GM19035 (cell line): ENCODE measurements at regions not wholly inside any gene's neighbourhood (a gene's known extent, or its start where the extent isn't known, plus 50 kb on each side); places are given as distances from the start of the nearest gene placed in this dataset.
"Not testable (repeated sequence)": the region's sequence is repeated elsewhere in the genome, so short reads cannot be mapped to it uniquely, and the experiment has no call there.

Source experiments
- ATAC-seq: cut with Tn5 transposase; IDR thresholded peaks from one replicate; pipeline ENCODE4 v1.9.1; 2021; ENCODE audit not compliant: unreplicated experiment

DNA sequence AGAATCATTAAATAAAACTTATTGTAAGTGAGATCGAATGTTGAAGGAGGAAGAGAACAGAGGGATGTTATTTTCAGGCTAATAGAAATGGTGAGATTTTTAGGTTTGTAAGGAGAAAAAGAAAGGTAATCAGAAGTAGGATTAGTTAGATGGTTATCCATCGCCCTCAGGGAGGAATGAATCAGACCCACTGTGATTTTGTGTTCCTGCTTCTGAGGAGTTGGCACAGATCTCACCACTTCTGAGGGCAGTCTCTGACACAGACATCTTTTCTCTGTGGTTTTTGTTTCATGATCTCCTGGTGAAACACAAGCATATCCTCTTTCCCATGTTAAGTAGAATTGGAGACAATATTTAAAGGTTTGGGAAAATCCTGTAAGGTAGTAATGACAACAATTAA, 1083.2 kb upstream of the AMELY start:
- ATAC-seq = not testable (repeated sequence)

DNA sequence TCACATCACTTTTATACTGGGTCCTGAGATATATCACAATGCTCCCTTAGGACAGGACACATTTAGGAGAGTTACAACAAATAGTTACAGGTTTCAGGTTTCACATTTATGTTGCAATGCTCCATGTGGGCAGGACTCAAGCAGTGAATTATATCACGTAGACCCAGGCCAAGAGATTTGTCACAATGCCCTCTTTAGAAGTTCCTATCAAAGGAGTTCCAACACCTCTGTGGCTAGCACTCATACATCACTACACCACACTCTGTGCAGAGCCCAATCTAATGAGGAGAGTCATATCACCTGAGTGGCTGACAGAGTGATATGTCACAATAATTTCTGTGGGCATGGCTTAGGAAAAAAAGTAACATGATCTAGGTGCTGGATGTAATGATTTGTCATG, 1068.2 kb upstream of the AMELY start:
- no peak for ATAC-seq

DNA sequence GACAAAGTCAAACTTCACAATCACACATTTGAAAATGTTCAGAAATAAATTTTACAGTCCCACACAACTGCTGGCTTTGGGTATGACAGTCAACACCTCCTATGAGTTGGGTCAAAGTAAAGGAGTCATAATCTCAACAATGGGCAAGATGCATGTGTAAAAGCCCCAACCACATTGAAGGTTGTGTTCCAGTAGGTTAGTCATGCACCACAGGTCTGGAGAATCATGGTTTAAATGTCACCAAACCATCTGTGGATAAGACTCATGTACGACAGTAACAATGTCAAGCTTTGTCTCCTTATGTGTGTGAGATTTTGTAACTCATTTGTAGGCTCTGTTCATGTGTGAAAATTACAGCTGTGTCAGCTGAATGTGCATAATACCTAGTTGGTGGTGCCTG, 1065.7 kb upstream of the AMELY start:
- ATAC-seq = no peak

DNA sequence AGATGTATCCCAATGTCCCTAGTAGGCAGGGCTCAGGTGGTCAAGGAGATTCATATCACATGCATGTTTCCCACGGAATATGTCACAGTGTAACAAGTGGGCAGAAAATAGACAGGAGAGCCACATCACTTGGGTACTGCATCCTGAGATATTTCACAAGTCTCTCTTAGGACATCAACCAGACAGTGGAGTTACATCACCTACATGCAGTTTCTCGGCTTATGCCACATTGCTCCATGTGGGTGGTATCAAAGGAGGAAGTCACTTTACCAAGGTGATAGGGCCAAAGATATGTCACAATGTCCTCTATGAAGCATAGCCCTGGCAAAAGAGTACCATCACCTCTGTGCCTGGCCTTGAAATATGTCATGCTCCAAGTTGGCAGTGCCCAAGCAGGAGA, 1056.7 kb upstream of the AMELY start:
- ATAC-seq = no peak

DNA sequence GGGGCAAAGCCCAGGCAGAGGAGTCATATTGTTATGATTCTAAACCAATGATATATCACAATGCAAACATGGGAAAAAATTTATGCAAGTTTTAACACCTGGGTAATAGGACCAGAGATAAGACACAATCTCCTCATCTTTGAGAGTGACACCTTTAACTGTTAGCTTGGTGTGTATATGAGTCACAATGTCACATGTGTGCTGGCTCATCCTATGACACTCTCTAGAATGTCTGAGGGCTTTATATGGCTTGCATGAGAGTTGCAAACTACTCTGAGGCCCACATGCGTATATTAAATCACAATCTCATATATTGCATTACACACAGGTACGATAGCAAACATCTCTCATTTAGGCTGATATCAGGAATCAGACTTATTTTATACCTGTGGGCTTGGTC, 1055.4 kb upstream of the AMELY start:
- ATAC-seq = no peak

DNA sequence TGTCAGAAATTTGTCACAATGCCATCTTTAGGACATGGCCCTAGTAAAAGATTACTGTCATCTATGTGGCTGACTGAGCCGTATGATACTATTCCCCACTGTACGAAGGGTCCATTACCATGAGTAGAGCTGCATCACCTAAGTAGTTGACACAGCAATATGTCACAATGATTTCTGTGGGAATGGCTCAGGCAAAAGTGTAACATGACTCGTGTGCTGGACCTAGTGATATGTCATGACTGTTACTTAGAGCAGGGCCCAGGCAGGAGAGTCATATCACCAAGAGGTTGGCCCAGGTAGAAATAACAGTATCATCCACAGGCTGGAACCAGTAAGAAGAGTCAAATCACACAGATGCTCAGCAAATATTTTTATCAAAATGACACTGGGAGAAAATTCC, 1051.8 kb upstream of the AMELY start:
- no peak for ATAC-seq

DNA sequence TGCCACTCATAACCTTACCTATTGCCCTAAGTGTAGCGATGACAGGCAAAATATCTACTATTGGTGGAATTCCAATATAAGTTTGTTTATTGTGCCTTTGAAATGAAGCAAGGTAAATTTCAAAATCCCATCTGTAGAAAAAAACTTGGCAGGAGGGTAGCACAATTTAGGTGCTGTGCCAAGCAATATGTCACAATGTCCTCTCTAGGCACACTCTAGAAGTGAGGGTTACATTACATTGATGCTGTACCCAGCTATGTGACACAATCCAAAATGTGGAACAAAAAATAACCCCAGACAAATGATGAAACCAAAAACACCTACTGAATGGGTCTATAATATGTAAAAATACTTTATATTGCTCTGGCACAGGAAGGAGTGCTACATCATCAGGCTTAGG, 1050.8 kb upstream of the AMELY start:
- no peak for ATAC-seq

DNA sequence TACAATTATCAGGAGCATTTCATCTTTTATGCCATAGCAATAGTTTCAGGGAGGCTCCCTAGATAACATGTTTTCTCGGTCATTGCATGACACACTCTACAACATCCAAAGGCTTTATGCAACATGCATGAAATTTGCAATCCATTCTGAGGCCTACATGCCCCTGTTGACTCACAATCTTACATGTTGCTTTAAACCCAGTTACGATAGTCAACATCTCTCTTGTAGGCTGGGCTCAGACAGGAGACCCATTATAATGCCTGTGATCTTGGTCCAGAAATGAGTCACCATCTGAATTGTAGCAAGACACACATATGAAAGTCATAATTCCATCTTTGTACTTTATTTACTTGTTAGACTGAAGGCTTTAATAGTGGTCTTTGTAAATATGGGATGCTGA, 1050.3 kb upstream of the AMELY start:
- ATAC-seq = no peak

DNA sequence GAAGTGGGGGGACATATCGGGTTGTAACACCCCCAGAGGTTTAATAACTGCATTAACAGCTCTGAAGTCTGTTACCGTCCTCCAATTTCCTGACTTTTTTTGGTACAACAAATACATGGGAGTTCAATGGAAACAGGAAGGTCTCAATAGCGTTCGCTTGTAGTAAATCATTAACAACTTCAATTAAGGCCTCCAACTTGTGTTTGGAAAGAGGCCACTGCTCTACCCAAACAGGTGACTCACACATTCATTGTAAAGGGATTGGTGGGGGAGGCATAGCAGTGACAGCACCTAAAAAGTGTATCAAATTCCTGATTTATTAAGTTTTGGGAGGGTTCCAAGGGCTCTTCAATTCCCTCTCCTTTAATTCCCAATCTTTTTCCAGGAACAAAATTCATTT, 1046.2 kb upstream of the AMELY start:
- no peak for ATAC-seq

DNA sequence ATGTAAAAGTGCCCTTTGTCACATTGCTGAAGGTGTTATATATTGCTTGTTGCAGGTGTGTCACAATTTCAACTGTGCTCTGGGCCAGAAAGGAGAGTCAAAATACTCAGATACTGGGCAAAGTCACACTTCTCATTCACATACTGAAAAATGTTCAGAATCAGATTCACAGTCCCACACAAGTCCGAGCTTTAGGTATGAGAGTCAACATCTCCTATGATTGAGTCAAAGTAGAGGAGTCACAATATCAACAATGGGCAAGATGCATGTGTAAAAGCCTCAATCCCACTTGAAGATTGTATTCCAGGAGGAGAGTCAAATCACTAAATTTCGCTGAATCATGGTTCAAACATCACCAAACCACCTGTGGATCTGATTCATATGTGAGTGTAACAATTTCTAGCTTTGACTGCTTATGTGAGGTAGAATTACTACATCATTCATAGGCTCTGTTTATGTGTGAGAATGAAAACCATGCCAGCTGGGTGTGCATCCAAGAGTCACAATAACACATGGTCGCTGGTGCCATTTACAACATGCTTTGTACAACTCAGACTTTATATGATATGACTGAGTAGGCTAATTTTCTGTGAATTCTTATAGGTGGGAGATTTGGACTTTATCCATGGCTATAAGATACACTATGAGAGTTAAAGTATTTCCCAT, 1039.8 kb upstream of the AMELY start:
- ATAC-seq = no peak

DNA sequence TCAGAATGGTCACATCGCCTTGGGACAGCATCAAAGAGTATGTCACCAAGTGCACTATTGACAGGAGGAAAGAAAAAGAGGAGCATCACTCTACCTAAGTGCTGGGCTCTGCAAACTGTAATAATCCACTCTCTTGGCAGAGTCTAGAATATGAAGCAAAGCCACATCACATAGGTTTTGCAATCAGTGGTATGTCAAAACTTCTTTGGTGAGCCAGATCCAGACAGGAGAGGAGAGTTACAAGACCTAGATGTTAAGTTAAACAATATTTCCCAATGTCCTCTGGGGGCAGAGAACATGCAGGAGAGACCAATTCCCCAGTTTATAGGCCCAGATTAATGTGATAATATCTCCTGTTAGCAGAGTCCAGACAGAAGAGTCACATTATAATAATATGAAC, 1032.6 kb upstream of the AMELY start:
- no peak for ATAC-seq

DNA sequence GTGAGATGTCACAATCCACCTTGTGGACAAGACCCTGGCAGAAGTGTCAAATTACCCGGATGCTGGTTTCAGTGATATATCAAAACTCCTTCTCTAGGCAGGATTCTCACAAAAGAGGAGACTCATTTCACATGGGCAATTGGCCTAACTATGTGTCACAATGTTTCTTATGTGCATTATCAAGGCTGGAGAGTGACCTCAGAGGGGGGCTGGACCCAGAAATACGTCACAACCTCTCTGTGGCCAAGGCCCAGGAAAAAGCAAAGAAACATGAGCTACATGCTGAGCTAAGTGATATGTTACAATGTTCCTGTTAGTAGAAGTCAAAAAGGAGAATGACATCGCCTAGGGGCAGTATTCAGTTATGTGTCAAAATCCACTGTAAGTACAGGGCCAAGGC, 1031.2 kb upstream of the AMELY start:
- no peak for ATAC-seq

DNA sequence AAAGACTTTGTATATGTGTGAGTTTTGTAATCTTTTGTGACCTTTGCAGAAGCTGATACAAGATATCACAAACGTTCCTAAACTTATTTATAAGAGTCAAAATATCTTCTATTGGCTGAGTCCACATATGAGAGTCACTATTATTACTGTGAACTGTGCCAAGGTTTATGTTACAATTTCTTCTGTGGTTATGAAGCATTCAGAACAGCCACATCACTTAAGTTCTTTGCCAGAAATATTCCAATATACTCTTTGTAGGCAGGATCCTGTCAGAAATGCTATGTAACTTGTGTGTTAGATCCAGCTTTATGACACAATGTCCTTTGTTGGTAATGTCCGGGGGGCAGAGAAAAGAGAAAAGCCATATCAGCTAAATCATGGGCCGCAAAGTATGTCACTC, 1030.3 kb upstream of the AMELY start:
- ATAC-seq = no peak

DNA sequence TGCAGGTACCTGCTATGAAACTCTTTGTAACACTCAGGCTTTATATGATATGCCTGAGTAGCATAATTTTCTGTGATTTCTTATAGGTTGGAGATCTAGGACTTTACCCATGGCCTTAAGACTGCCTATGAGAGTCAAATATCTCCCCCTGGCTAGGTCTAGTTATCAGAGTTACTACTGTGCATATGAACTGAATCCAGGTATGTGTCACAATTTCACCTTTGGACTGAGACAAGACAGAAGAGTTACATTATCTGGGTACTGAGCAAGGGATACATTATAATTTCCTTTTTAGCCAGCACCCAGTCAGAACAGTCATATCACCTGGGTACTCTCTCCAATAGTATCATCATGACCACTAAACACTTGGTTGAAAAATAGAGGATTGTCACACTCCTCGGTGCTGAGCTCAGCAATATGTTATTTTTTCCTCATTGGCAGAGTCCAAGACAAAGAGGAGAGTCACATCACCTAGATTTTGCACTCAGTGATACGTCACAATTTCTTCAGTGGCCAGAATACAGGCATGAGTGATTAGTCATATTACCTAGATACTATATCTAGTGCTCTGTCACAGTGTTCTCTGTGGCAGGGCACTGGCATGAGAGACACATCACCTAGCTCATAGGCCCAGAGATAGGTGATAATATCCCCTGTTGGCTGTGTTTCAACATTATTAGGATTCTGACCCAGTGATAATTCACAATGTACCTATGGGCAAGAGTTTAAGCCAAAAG, 1027.6 kb upstream of the AMELY start:
- no peak for ATAC-seq

DNA sequence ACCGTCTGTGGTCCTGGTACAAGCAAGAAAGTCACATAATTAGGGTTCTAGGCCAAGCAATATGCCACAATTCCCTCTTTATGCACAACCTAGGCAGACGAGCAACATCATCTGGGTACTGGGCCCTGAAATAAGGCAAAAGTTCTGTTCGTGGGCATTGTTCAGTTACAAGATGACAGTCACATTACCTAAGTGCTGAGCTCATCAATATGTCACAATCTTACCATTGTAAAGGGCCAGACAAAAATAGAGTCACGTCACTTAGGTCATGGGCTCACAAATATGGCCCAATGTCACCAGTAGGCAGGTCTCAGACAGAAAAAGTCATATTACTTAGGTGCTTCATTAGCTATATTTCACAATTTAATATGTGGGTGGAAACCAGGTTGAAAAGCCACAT, 1025.3 kb upstream of the AMELY start:
- ATAC-seq = no peak

DNA sequence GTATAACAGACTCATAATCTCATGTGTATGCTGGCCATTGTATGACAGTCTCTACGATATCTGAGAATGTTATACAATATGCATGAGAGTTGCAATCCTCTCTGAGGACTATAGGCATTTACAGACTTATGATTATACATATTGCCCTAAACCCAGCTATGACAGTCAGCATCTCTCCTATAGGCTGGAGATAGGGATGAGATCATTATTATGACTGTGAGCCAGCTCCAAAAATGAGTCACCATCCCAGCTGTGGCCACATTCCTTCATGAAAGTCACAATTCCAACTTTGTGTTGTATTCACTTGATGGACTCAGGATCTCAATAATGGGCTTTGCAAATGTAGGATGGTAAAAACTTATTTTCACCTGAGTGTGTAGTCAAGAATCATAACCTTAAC, 1024.5 kb upstream of the AMELY start:
- no peak for ATAC-seq

DNA sequence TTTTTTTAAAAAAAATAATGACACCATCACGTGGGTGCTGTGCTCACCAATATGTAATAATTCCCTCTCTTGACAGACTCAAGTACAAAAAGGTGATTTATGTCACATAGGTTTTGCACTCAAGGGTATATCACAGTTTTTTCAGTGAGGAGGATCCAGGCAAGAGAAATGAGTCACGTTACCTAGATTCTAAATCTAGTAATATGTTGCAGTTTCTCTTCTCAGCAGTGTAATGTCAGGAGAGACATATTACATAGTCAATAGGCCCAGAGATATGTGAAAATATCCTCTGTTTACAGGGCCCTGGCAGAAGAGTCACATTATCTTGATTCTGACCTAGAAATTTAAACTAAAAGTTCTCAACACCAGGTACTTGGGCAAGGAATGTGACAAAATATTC, 1024.1 kb upstream of the AMELY start:
- no peak for ATAC-seq

DNA sequence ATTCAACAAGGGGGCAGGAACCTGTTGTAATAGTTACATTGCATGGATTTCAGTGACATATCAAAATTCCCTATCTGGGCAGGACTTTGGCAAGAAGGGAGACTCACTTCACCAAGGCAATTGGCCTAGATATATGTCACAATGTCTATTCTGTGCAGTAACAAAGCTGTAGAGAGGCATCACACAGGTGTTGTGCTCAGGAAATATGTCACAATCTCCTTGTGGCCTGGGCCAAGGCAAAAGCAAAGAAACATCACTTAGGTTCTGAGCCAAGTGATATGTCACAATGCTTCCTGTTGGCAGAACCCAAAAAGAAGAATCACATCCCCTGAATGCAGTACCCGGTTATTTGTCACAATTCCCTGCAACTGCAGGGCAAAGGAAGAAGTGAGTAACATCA, 1020.9 kb upstream of the AMELY start:
- ATAC-seq = no peak

DNA sequence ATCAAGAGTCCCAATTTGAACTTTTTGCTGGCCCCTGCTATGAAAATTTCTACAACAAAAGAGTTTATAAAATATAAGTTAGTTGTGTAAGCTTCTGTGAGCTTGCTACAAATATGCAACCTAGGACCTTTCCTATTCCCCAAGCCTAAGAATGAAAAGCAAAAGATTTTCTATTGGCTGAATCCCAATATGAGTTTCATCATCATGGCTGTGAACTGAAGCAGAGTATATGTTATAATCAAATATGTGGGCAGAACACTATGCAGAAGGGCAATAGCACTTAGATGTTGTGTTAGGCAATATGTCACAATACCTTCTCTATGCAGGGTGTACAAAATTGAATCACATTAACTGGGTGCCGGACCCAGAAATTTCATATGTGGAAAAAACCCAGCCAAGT, 1018.3 kb upstream of the AMELY start:
- no peak for ATAC-seq

DNA sequence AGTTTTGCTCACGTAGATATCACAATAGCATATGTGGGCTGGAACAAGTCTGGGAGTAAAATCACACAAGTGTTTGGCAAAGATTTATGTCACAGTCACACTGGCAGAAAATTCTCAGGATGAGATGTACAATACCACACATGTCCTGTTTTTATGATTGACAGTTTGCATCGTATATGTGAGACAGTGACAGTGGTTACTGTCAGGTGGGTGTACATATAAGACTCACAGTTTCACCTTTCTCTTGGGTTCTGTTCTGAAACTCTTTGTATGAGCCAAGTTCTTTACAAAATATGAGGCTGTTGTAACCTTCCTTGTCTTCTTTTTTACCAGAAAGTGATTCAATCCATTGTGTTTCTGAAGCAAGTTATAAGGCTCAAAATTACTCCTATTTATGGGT, 1012.5 kb upstream of the AMELY start:
- no peak for ATAC-seq

DNA sequence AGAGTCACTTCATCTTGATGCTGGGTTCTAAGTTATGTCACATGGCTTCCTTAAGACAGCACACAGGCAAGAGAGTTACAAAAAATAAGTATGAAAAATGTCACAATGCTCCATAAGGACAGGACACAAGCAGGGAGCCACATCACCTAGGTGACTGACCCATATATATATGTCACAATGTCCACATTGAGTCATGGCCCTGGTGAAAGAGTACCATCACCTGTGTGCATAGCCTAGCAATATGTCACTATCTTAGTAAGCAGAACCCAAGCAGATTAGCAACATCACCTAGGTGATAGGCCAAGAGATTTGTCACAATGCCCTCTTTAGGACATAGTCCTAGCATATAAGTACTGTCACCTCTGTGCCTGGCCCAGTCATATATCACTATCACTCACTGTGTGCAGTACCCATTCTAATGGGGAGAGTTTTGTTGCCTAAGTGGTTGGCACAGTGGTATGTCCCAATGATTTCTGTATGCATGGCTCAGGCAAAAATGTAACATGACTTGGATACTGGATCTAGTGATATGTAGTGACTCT, 1012.0 kb upstream of the AMELY start:
- no peak for ATAC-seq

DNA sequence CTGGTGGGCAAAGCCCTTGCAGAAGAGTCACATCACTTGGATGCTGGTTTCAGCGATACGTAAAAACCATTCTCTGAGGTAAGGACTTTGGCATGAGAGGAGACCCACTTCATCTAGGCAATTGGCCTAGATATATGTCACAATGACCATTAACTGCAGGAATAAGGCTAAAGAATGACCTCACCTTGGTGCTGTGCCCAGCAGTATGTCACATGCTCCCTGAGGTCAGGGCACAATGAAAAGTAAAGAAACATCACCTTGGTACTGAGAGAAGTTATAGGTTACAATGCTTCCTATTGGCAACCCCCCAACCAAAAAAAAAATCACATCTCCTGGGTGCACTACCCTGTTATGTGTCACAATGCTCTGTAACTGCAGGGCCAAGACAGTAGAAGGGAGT, 1008.8 kb upstream of the AMELY start:
- ATAC-seq = no peak

DNA sequence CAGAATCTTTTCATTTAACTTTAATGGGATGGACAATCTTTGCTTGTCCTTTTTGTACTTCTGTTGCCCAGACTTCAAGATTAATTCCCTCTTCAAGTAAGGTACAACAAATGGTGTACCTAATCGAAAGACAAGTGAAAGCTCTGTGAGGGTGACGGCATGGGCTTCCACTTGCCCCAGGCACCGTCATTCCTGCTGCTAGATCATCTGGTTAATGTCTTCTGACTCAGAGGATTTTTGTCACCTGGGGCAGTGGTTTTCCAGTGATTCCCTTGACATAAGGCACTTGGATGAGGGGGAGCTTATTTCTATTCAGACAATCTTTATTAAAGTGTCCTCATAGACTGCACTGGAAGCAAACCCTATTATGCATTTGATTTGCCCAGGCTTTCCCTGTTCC, 977.0 kb upstream of the AMELY start:
- ATAC-seq = no peak
